ENCODE measurements at regions not wholly inside any gene's neighbourhood (a gene's known extent, or its start where the extent isn't known, plus 50 kb on each side); places are given as distances from the start of the nearest gene placed in this dataset.

DNA sequence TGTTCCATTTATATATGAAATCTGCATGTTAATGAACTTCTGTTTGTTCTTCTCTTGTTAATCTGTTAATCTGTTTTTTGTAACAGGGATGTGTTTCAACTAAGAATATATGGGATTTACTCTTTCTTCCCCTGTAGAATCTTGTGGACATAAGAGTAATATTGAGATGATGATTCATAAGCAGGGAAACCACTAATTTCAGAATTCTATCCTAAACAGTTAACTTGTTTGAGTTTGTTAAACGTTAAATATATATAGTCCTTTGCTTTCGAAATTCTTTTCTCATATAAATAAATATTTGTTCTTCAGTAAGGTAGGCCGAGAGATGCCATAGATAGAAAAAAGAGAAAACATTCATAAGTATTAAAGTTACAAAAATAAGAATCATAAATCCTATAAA, 1052.2 kb upstream of the SPRY2 start:
- H3F3A ChIP-seq (ENCODE audit: insufficient read depth, low read length, poor library complexity, severe bottlenecking) = no peaks in the 10 kb centered on the region
- no peaks in the 10 kb centered on the region for H3K36me3 ChIP-seq (ENCODE audit: insufficient read depth, low read length)
- no peak overlapping the region for H3K9ac ChIP-seq (ENCODE audit: low read length)
- H3K9me3 ChIP-seq (ENCODE audit: low read length) = no peaks in the 10 kb centered on the region
- TF ChIP-seq RAD21 (conservative IDR thresholded peaks at IDR 0.05) (no peak), MXI1 (conservative IDR thresholded peaks at IDR 0.05; ENCODE audit: poor library complexity, severe bottlenecking) (no peak), EP300 (conservative IDR thresholded peaks at IDR 0.05; ENCODE audit: poor library complexity, severe bottlenecking) (no peak), TAF1 (IDR thresholded peaks at IDR 0.05; ENCODE audit: low read depth) (no peak), POLR2AphosphoS5 (IDR thresholded peaks at IDR 0.05) (no peak), SMC3 (conservative IDR thresholded peaks at IDR 0.05; ENCODE audit: poor library complexity) (no peak), EZH2 (IDR thresholded peaks at IDR 0.05; ENCODE audit: borderline replicate concordance, insufficient read depth, low read length, poor library complexity, severe bottlenecking) (no peak)
- TF ChIP-seq, protein P1, sequence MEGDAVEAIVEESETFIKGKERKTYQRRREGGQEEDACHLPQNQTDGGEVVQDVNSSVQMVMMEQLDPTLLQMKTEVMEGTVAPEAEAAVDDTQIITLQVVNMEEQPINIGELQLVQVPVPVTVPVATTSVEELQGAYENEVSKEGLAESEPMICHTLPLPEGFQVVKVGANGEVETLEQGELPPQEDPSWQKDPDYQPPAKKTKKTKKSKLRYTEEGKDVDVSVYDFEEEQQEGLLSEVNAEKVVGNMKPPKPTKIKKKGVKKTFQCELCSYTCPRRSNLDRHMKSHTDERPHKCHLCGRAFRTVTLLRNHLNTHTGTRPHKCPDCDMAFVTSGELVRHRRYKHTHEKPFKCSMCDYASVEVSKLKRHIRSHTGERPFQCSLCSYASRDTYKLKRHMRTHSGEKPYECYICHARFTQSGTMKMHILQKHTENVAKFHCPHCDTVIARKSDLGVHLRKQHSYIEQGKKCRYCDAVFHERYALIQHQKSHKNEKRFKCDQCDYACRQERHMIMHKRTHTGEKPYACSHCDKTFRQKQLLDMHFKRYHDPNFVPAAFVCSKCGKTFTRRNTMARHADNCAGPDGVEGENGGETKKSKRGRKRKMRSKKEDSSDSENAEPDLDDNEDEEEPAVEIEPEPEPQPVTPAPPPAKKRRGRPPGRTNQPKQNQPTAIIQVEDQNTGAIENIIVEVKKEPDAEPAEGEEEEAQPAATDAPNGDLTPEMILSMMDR (IDR thresholded peaks at IDR 0.05; ENCODE audit: poor library complexity, severe bottlenecking) = no peak
- TF ChIP-seq, protein P2, sequence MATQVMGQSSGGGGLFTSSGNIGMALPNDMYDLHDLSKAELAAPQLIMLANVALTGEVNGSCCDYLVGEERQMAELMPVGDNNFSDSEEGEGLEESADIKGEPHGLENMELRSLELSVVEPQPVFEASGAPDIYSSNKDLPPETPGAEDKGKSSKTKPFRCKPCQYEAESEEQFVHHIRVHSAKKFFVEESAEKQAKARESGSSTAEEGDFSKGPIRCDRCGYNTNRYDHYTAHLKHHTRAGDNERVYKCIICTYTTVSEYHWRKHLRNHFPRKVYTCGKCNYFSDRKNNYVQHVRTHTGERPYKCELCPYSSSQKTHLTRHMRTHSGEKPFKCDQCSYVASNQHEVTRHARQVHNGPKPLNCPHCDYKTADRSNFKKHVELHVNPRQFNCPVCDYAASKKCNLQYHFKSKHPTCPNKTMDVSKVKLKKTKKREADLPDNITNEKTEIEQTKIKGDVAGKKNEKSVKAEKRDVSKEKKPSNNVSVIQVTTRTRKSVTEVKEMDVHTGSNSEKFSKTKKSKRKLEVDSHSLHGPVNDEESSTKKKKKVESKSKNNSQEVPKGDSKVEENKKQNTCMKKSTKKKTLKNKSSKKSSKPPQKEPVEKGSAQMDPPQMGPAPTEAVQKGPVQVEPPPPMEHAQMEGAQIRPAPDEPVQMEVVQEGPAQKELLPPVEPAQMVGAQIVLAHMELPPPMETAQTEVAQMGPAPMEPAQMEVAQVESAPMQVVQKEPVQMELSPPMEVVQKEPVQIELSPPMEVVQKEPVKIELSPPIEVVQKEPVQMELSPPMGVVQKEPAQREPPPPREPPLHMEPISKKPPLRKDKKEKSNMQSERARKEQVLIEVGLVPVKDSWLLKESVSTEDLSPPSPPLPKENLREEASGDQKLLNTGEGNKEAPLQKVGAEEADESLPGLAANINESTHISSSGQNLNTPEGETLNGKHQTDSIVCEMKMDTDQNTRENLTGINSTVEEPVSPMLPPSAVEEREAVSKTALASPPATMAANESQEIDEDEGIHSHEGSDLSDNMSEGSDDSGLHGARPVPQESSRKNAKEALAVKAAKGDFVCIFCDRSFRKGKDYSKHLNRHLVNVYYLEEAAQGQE (IDR thresholded peaks at IDR 0.05; ENCODE audit: borderline replicate concordance) = no peak
- no peak overlapping the region for H3K27ac ChIP-seq (ENCODE audit: low read length)
- no peak overlapping the region for H2AFZ ChIP-seq (ENCODE audit: low read depth, low read length)
- no peaks in the 10 kb centered on the region for H3K27me3 ChIP-seq (ENCODE audit: insufficient read depth, low read depth, low read length)
- H3K79me2 ChIP-seq (replicated peaks; ENCODE audit: insufficient read depth, low read length) = no peaks in the 10 kb centered on the region
- H4K20me1 ChIP-seq (ENCODE audit: insufficient read depth) = no peaks in the 10 kb centered on the region
- no peak overlapping the region for H3K4me2 ChIP-seq (ENCODE audit: low read length)
- H3K4me3 ChIP-seq (ENCODE audit: low read length) = no peak overlapping the region
- no peaks in the 10 kb centered on the region for H3K9me2 ChIP-seq (ENCODE audit: insufficient read depth, low read length)

DNA sequence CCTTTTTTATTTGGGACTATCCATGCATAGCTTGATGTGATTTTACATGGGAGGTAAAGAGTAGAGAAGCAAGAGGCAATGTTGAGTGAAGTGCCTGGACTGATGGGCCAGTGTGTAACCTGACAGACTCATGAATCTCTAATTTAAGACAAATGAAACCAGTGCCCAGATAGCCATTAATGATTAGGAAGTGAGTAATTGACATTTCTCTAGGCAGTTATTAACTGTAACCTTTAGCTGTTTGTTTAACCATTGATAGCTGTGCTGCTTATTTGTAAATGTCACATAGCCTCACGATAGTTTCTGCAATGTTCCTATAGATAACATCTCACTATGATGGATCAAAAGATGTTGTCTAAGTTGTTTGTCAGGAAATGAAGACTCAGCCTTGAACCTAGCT, 1047.5 kb upstream of the SPRY2 start:
- Histone ChIP-seq H3K27me3 (ENCODE audit: insufficient read depth, low read depth, low read length) (no peaks in the 10 kb centered on the region), H3K9me3 (ENCODE audit: low read length) (no peaks in the 10 kb centered on the region), H3K9ac (ENCODE audit: low read length) (no peak overlapping the region), H3K4me2 (ENCODE audit: low read length) (no peak overlapping the region), H3K79me2 (replicated peaks; ENCODE audit: insufficient read depth, low read length) (no peaks in the 10 kb centered on the region), H4K20me1 (ENCODE audit: insufficient read depth) (no peaks in the 10 kb centered on the region), H2AFZ (ENCODE audit: low read depth, low read length) (no peak overlapping the region), H3F3A (ENCODE audit: insufficient read depth, low read length, poor library complexity, severe bottlenecking) (no peaks in the 10 kb centered on the region), H3K36me3 (ENCODE audit: insufficient read depth, low read length) (no peaks in the 10 kb centered on the region), H3K9me2 (ENCODE audit: insufficient read depth, low read length) (no peaks in the 10 kb centered on the region), H3K4me3 (ENCODE audit: low read length) (no peak overlapping the region), H3K27ac (ENCODE audit: low read length) (no peak overlapping the region)
- TF ChIP-seq, protein P2 (IDR thresholded peaks at IDR 0.05; ENCODE audit: borderline replicate concordance) = no peak
- TF ChIP-seq MXI1 (conservative IDR thresholded peaks at IDR 0.05; ENCODE audit: poor library complexity, severe bottlenecking) (no peak), RAD21 (conservative IDR thresholded peaks at IDR 0.05) (no peak), SMC3 (conservative IDR thresholded peaks at IDR 0.05; ENCODE audit: poor library complexity) (no peak), EZH2 (IDR thresholded peaks at IDR 0.05; ENCODE audit: borderline replicate concordance, insufficient read depth, low read length, poor library complexity, severe bottlenecking) (no peak), POLR2AphosphoS5 (IDR thresholded peaks at IDR 0.05) (no peak), EP300 (conservative IDR thresholded peaks at IDR 0.05; ENCODE audit: poor library complexity, severe bottlenecking) (no peak)
